LNCaP clone FGC (cell line): ENCODE measurements at regions not wholly inside any gene's neighbourhood (a gene's known extent, or its start where the extent isn't known, plus 50 kb on each side); places are given as distances from the start of the nearest gene placed in this dataset.

Experiments
- DNase-seq: peaks from one replicate; pipeline ENCODE4 v3.0.0-alpha.2; 2011; ENCODE audit warnings: low read depth
- H3K4me3 ChIP-seq: 2 replicates; pipeline ENCODE4 v1.5.1; 2011; ENCODE audit warnings: mild to moderate bottlenecking, low read depth, low read length, control low read depth
- CTCF ChIP-seq: IDR thresholded peaks from 2 replicates; pipeline ENCODE4 v1.5.1; 2012; ENCODE audit warnings: mild to moderate bottlenecking; ENCODE audit not compliant: control insufficient read depth, insufficient read depth; ENCODE audit errors: extremely low read depth

DNA sequence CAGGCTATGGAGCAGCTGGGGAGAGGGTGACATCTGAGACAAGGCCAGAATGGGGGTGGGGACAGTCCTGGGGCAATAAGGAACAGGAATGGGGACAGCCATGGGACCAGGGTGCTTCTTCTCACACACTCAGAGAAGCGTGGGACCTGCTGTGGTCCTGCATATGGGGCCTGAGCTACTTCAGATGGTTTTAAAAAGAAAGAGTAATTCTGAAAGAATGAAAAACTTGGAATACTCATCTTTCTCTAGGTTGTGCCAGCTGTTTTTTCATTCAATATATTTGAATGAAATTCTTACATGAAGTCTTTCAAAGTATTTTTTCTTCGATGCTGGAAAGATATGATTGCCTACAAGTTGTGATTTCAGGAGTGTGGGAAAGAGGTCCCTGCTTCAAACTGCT is 227.5 kb upstream of the APCDD1 start:
- no peak for DNase-seq
- TF ChIP-seq CTCF: no peak
- no peak overlapping the region for H3K4me3 ChIP-seq

DNA sequence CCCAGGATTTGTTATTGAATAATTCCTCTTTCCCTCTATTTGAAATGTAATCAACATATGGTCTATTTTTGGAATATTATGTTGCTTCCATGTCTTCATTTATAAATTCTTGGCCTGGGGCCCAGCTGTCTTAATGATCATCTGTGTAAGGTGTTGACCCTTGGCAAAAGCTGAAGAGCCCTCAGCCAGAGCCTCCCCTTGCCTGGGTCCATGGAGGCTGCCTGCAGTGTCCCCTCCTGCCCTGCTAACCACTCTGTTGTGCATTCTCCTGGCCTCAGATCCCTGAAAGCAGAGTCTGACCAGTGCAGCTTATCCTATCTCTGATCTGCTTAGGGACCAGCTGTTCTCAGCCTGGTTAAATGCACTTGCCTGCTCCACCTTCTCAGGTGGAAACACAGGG is 226.1 kb upstream of the APCDD1 start:
- DNase-seq: no peak
- H3K4me3 ChIP-seq: no peak overlapping the region
- no peak for TF ChIP-seq CTCF

DNA sequence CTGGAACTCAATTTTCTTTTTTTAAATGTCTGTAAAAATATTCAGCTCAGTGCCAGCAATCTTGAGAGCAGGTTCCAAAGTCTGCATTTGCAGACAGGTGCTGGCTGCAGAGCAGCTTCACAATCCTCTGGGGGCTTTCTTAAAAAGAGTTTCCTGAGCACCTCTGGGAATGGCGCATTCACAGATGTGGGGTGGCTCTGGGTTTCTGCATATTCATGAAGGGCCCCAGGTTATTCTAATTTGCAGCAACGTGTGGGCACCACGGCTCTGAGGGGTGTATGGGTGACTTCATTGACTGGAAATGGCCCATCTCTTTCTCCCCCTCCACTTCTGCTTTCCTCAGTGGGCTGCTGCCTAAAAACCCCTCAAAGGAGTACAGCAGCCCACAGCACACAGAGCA is 225.0 kb upstream of the APCDD1 start:
- DNase-seq: no peak
- TF ChIP-seq CTCF: no peak
- no peak overlapping the region for H3K4me3 ChIP-seq

- no peak overlapping the region for H3K4me3 ChIP-seq
- no peak for TF ChIP-seq CTCF
- no peak for DNase-seq
Measured at GRCh38 chr18:10230072-10230471, 224.4 kb upstream of the APCDD1 start.

- no peak for DNase-seq
- no peak for TF ChIP-seq CTCF
- H3K4me3 ChIP-seq: no peak overlapping the region
Measured at GRCh38 chr18:10231220-10231619, 223.2 kb upstream of the APCDD1 start.

DNA sequence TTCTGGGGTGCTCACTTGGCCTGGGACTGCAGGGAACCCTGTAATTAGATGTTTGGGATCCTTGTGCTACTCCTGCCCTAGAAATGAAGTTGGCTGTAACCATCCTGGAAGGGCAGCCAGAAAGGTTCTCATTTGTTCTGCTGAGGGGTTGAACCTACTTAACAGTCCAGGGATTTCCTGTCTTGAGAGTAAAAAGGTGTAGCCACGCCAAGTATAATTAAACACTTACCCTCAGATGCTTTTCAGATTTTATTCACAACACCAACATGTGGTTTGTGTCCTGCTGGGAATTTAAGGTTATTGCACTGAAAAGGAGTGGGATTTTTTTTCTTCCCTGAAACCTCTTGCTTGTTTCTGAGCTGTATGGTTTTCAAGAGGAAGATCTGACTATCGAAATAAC is 222.4 kb upstream of the APCDD1 start:
- DNase-seq: no peak
- TF ChIP-seq CTCF: no peak
- no peak overlapping the region for H3K4me3 ChIP-seq

DNA sequence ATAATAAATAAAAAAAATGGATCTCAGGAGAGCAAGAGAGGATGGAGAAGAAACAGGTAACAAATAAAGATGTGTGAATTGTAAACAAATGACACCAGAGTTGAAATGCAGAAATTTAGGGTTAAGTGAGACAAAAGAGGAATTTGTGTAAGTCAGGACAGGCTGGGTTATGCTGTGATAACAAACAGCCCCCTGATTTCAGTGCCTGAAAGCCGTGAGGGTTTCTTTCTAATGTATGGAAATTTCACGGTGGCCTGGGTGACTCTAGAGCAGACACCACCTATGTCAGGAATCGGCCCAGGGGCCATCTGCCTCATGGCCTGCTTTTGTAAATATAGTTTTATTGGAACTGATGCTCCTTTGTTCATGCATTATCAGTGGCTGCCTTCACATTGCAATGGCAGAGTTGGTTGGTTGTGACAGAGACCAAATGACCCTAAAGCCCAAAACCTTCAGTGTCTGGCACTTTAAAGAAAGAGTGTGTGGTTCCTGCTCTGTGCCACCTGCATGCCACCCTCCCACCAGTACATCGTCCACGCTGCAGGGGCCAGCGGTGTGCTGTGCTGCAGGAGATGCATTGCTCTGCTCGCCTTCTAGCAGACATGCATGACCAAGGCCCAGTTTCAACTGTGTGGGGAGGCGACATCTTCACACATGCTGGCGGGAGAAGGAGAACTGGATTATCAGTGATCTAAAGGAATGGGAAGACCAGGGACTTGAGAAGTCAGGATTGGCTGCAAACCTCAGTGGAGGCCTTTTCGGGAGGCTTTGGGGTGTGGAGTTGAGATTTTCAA is 221.2 kb upstream of the APCDD1 start:
- no peak for DNase-seq
- TF ChIP-seq CTCF: no peak
- no peak overlapping the region for H3K4me3 ChIP-seq
